ENCODE measurements at regions not wholly inside any gene's neighbourhood (a gene's known extent, or its start where the extent isn't known, plus 50 kb on each side); places are given as distances from the start of the nearest gene placed in this dataset.

GRCh38 chr15:97036301-97036700 lies 705.8 kb downstream of the NR2F2 start:
- DNase-seq: no peak

GRCh38 chr15:97037080-97037479 lies 706.6 kb downstream of the NR2F2 start:
- DNase-seq: no peak

GRCh38 chr15:97045666-97046421 lies 715.3 kb downstream of the NR2F2 start:
- DNase-seq: no peak

- DNase-seq: no peak
Measured at GRCh38 chr15:97052513-97052912, 722.0 kb downstream of the NR2F2 start.

GRCh38 chr15:97053635-97054034 lies 723.1 kb downstream of the NR2F2 start:
- DNase-seq: no peak

- DNase-seq: no peak
Measured at GRCh38 chr15:97057503-97057902, 727.0 kb downstream of the NR2F2 start.

GRCh38 chr15:97059281-97059680 lies 728.8 kb downstream of the NR2F2 start:
- no peak for DNase-seq

GRCh38 chr15:97061392-97061791 lies 730.9 kb downstream of the NR2F2 start:
- no peak for DNase-seq

- DNase-seq: no peak
Measured at GRCh38 chr15:97071668-97072067, 741.2 kb downstream of the NR2F2 start.

- no peak for DNase-seq
Measured at GRCh38 chr15:97072545-97072944, 742.0 kb downstream of the NR2F2 start.

- DNase-seq: no peak
Measured at GRCh38 chr15:97076011-97076410, 745.5 kb downstream of the NR2F2 start.

GRCh38 chr15:97077975-97078374 lies 747.5 kb downstream of the NR2F2 start:
- DNase-seq: no peak

- no peak for DNase-seq
Measured at GRCh38 chr15:97078591-97078990, 748.1 kb downstream of the NR2F2 start.

- DNase-seq: no peak
Measured at GRCh38 chr15:97081666-97082226, 751.2 kb downstream of the NR2F2 start.

- no peak for DNase-seq
Measured at GRCh38 chr15:97082830-97083229, 752.3 kb downstream of the NR2F2 start.

- no peak for DNase-seq
Measured at GRCh38 chr15:97084650-97085049, 754.1 kb downstream of the NR2F2 start.

- DNase-seq: no peak
Measured at GRCh38 chr15:97085731-97086130, 755.2 kb downstream of the NR2F2 start.

GRCh38 chr15:97087006-97087741 lies 756.7 kb downstream of the NR2F2 start:
- no peak for DNase-seq

GRCh38 chr15:97091093-97091492 lies 760.6 kb downstream of the NR2F2 start:
- DNase-seq: no peak

GRCh38 chr15:97092656-97093055 lies 762.2 kb downstream of the NR2F2 start:
- DNase-seq: no peak

GRCh38 chr15:97096303-97096835 lies 765.9 kb downstream of the NR2F2 start:
- no peak for DNase-seq

- no peak for DNase-seq
Measured at GRCh38 chr15:97099040-97099439, 768.5 kb downstream of the NR2F2 start.

GRCh38 chr15:97101572-97101971 lies 771.1 kb downstream of the NR2F2 start:
- no peak for DNase-seq

Measured in NCI-H2081 (cell line).